ENCODE measurements at regions not wholly inside any gene's neighbourhood (a gene's known extent, or its start where the extent isn't known, plus 50 kb on each side); places are given as distances from the start of the nearest gene placed in this dataset.

GRCh38 chr5:17398431-17398830 is 99.6 kb upstream of the TAF11L2 start:
- Histone ChIP-seq H3K4me2 (ENCODE audit: low read length) (no peak overlapping the region), H3K4me1 (peaks cover 16% of the 10 kb centered on the region), H3K4me3 (ENCODE audit: low read depth, low read length) (no peak overlapping the region), H3K27ac (no peak overlapping the region), H2AFZ (no peak overlapping the region), H3K27me3 (ENCODE audit: control insufficient read depth, insufficient read depth, low read length) (no peaks in the 10 kb centered on the region), H3K9ac (no peak overlapping the region), H3K36me3 (ENCODE audit: control insufficient read depth, insufficient read depth, low read length) (no peaks in the 10 kb centered on the region), H3K79me2 (no peaks in the 10 kb centered on the region), H3K9me3 (ENCODE audit: control insufficient read depth, low read length) (no peaks in the 10 kb centered on the region)
- no peak for TF ChIP-seq CTCF (IDR thresholded peaks at IDR 0.05)

GRCh38 chr5:17398866-17399835 is 98.9 kb upstream of the TAF11L2 start:
- Histone ChIP-seq H3K79me2 (no peaks in the 10 kb centered on the region), H3K27ac (no peak overlapping the region), H3K36me3 (ENCODE audit: control insufficient read depth, insufficient read depth, low read length) (no peaks in the 10 kb centered on the region), H3K9ac (no peak overlapping the region), H3K4me3 (ENCODE audit: low read depth, low read length) (no peak overlapping the region), H3K4me2 (ENCODE audit: low read length) (no peak overlapping the region), H2AFZ (no peak overlapping the region), H3K4me1 (peaks cover 20% of the 10 kb centered on the region), H3K27me3 (ENCODE audit: control insufficient read depth, insufficient read depth, low read length) (no peaks in the 10 kb centered on the region), H3K9me3 (ENCODE audit: control insufficient read depth, low read length) (no peaks in the 10 kb centered on the region)
- TF ChIP-seq CTCF (IDR thresholded peaks at IDR 0.05): no peak

GRCh38 chr5:17399931-17400330 is 98.1 kb upstream of the TAF11L2 start:
- H3K9ac ChIP-seq: no peak overlapping the region
- H3K4me2 ChIP-seq (ENCODE audit: low read length): no peak overlapping the region
- H3K27me3 ChIP-seq (ENCODE audit: control insufficient read depth, insufficient read depth, low read length): no peaks in the 10 kb centered on the region
- no peaks in the 10 kb centered on the region for H3K79me2 ChIP-seq
- no peak for TF ChIP-seq CTCF (IDR thresholded peaks at IDR 0.05)
- H3K27ac ChIP-seq: no peak overlapping the region
- no peaks in the 10 kb centered on the region for H3K9me3 ChIP-seq (ENCODE audit: control insufficient read depth, low read length)
- peaks cover 20% of the 10 kb centered on the region for H3K4me1 ChIP-seq
- no peak overlapping the region for H2AFZ ChIP-seq
- H3K36me3 ChIP-seq (ENCODE audit: control insufficient read depth, insufficient read depth, low read length): no peaks in the 10 kb centered on the region
- H3K4me3 ChIP-seq (ENCODE audit: low read depth, low read length): no peak overlapping the region

- no peak overlapping the region for H2AFZ ChIP-seq
- H3K4me2 ChIP-seq (ENCODE audit: low read length): no peak overlapping the region
- H3K27ac ChIP-seq: no peak overlapping the region
- TF ChIP-seq CTCF (IDR thresholded peaks at IDR 0.05): no peak
- no peaks in the 10 kb centered on the region for H3K9me3 ChIP-seq (ENCODE audit: control insufficient read depth, low read length)
- peaks cover 20% of the 10 kb centered on the region for H3K4me1 ChIP-seq
- H3K4me3 ChIP-seq (ENCODE audit: low read depth, low read length): no peak overlapping the region
- H3K27me3 ChIP-seq (ENCODE audit: control insufficient read depth, insufficient read depth, low read length): no peaks in the 10 kb centered on the region
- no peaks in the 10 kb centered on the region for H3K36me3 ChIP-seq (ENCODE audit: control insufficient read depth, insufficient read depth, low read length)
- no peak overlapping the region for H3K9ac ChIP-seq
- H3K79me2 ChIP-seq: no peaks in the 10 kb centered on the region
These were observed 97.1 kb upstream of the TAF11L2 start for GRCh38 chr5:17400724-17401469.
